ENCODE measurements at regions not wholly inside any gene's neighbourhood (a gene's known extent, or its start where the extent isn't known, plus 50 kb on each side); places are given as distances from the start of the nearest gene placed in this dataset.

DNA sequence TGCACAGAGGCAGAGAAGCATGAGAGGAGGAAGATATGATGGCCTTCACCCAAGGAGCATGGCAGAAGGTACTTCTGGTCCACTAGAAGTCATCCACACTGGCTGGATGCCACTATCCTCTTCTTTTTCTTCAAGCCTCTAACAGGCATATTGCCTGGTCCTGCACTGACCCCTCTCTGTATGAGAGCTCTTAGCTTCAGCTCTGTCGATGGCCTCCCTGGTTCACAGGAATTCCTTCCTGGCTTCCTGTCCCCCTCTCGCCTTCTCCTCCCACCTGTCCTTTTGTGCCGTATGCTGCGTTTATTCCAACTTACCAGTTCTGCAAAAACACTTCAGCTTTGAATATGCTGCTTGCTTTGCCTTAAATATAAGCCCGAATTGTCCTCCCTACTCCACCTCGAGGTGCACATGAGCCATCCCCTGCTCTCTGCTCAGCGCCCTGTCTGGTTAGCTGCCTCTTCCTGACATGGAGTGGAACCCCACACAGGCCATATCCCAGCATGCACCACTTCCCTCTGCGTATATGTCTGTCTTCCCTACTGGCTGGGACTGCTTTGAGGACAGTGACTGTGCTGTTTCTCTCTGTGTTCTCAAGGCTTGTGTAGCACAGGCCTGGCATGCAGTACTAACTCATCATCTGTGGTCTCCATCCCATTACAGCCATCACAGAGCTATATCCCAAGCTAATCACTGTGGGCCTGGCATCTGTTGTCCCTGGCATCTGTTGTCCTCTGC, 474.9 kb downstream of the EIPR1 start:
- no peak for TF ChIP-seq EZH2 (IDR thresholded peaks at IDR 0.05; ENCODE audit: low read length, missing control alignments)
- no peak for TF ChIP-seq CTCF (conservative IDR thresholded peaks at IDR 0.05 in 1 of 2, IDR thresholded peaks at IDR 0.05 in 1 of 2; ENCODE audit: low read depth in 1 of 2, low read length in 2 of 2)
- Histone ChIP-seq H3K79me2 (ENCODE audit: control insufficient read depth, insufficient read depth, low read length) (no peaks in the 10 kb centered on the region), H3K9ac (ENCODE audit: insufficient read depth, low read length) (no peak overlapping the region), H3K4me2 (ENCODE audit: extremely low read depth, insufficient read depth, low read length) (no peak overlapping the region), H3K4me1 (ENCODE audit: control insufficient read depth, extremely low read depth, insufficient read depth, low read length) (no peaks in the 10 kb centered on the region), H2AFZ (ENCODE audit: low read length) (no peak overlapping the region), H3K9me3 (ENCODE audit: control insufficient read depth, insufficient read depth, low read depth, low read length) (no peaks in the 10 kb centered on the region), H4K20me1 (ENCODE audit: control insufficient read depth, extremely low read depth, insufficient read depth, low read length) (no peaks in the 10 kb centered on the region), H3K27me3 (ENCODE audit: control insufficient read depth, insufficient read depth, low read length) (no peaks in the 10 kb centered on the region), H3K36me3 (ENCODE audit: control insufficient read depth, insufficient read depth, low read length) (no peaks in the 10 kb centered on the region), H3K4me3 (replicated peaks in 1 of 4; ENCODE audit: control extremely low read depth in 1 of 4, insufficient read depth in 1 of 4, low read depth in 3 of 4, low read length in 4 of 4) (no peak overlapping the region), H3K27ac (ENCODE audit: insufficient read depth, low read length) (no peak overlapping the region)
- no peak for DNase-seq (ENCODE audit: low read depth in 2 of 2)

DNA sequence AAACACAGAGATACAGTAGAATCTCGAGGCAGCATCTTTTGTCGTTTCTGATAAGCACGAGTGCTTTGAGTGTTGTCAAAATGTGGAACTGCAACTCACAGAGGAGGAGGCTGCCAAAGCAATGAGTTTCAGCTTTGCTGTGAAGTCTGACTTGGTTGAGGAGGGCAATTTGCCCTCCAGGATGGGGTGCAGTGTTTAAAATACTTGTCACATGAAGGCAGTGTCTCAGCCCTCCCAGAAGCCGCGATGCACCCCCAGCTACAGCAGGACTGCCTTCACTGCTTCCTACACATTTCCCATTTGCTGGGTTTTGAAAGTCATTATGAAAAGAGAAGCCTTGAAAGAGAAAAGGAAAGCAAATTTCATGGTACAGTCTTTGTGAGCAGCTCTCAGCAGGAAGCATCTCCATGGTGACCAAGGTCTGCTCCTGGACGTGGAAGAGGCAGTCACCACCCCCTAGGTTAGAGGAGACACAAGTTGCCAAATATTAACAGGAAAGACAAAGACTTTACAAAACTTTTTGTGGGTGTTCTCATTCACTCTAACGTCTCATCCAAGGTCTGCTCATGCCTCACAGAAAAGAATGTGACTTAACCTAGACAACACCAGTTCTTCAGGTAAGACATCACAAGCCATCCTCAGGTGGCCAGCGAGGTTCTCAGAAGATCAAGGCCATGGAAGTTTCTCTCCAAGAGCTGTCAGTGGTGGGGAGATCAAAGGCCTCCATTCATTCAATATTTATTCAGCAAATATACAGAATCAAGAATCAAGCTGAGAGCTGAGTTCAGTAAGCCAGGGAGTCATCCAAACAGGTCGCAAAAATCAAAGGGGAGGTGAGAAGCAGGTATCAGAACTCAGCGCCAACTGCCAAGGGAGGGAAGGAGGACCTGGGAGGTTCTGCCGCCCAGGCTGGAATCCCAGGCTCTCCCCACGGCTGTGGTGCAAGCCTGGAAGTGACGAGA, 476.0 kb downstream of the EIPR1 start:
- no peak overlapping the region for H3K4me2 ChIP-seq (ENCODE audit: extremely low read depth, insufficient read depth, low read length)
- no peaks in the 10 kb centered on the region for H3K36me3 ChIP-seq (ENCODE audit: control insufficient read depth, insufficient read depth, low read length)
- DNase-seq (ENCODE audit: low read depth in 2 of 2), result no peak

More for the DNA sequence above, 476.0 kb downstream of the EIPR1 start:
- H2AFZ ChIP-seq (ENCODE audit: low read length), result no peak overlapping the region
- no peak overlapping the region for H3K27ac ChIP-seq (ENCODE audit: insufficient read depth, low read length)
- H3K9ac ChIP-seq (ENCODE audit: insufficient read depth, low read length), result no peak overlapping the region
- no peaks in the 10 kb centered on the region for H3K27me3 ChIP-seq (ENCODE audit: control insufficient read depth, insufficient read depth, low read length)
- no peaks in the 10 kb centered on the region for H3K79me2 ChIP-seq (ENCODE audit: control insufficient read depth, insufficient read depth, low read length)
- no peak overlapping the region for H3K4me3 ChIP-seq (replicated peaks in 1 of 4; ENCODE audit: control extremely low read depth in 1 of 4, insufficient read depth in 1 of 4, low read depth in 3 of 4, low read length in 4 of 4)
- H3K9me3 ChIP-seq (ENCODE audit: control insufficient read depth, insufficient read depth, low read depth, low read length), result no peaks in the 10 kb centered on the region
- no peaks in the 10 kb centered on the region for H4K20me1 ChIP-seq (ENCODE audit: control insufficient read depth, extremely low read depth, insufficient read depth, low read length)
- H3K4me1 ChIP-seq (ENCODE audit: control insufficient read depth, extremely low read depth, insufficient read depth, low read length), result no peaks in the 10 kb centered on the region
- TF ChIP-seq CTCF (conservative IDR thresholded peaks at IDR 0.05 in 1 of 2, IDR thresholded peaks at IDR 0.05 in 1 of 2; ENCODE audit: low read depth in 1 of 2, low read length in 2 of 2), result no peak
- TF ChIP-seq EZH2 (IDR thresholded peaks at IDR 0.05; ENCODE audit: low read length, missing control alignments), result no peak

Data from fibroblast of lung (primary cell).